Adrenal gland (tissue), 5 donors: ENCODE measurements at regions not wholly inside any gene's neighbourhood (a gene's known extent, or its start where the extent isn't known, plus 50 kb on each side); places are given as distances from the start of the nearest gene placed in this dataset.

ENCODE experiments used
- POLR2A ChIP-seq, 2 donors: fragments of 450-650 bp; IDR thresholded peaks; one replicate each; pipeline ENCODE4 v1.6.1; 2017; ENCODE audit warnings: antibody characterized with exemption in 2 of 2, mild to moderate bottlenecking in 2 of 2, moderate library complexity in 1 of 2
- TF ChIP-seq, protein P1 (sequence below), 6 experiments: fragments of 450-650 bp in 4 of 6; fragments of 200-600 bp in 2 of 6; sonication (generic) in 1 of 6; IDR thresholded peaks; 1 replicate in 5 of 6; 2 replicates in 1 of 6; pipeline versions ENCODE4 v1.5.1 to v1.8.0; 2016 to 2021; ENCODE audit warnings: antibody characterized with exemption in 6 of 6, mild to moderate bottlenecking in 2 of 6, moderate library complexity in 1 of 6
- donor health status: DM: no; HTN: no; CAD: no.

DNA sequence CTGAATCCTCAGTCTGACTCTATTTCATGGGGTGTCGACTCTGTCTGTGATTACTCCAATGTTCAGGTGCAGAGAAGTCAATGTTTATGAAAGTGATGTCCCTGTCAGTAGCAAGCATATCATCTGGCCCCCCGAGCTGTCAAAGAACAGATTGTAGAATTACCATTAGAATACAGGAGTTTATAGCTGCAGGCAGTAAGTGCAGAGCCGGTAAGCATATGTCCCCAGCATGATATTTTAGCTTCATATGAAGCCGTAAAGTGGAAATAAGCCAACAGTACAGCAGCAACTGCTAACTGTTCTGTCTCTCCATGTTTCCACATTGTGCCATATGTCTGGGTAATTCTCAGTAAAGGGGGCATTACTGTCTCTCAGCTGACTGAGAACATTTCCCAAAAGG is 541.8 kb downstream of the SOX11 start:
- TF ChIP-seq, protein P1, sequence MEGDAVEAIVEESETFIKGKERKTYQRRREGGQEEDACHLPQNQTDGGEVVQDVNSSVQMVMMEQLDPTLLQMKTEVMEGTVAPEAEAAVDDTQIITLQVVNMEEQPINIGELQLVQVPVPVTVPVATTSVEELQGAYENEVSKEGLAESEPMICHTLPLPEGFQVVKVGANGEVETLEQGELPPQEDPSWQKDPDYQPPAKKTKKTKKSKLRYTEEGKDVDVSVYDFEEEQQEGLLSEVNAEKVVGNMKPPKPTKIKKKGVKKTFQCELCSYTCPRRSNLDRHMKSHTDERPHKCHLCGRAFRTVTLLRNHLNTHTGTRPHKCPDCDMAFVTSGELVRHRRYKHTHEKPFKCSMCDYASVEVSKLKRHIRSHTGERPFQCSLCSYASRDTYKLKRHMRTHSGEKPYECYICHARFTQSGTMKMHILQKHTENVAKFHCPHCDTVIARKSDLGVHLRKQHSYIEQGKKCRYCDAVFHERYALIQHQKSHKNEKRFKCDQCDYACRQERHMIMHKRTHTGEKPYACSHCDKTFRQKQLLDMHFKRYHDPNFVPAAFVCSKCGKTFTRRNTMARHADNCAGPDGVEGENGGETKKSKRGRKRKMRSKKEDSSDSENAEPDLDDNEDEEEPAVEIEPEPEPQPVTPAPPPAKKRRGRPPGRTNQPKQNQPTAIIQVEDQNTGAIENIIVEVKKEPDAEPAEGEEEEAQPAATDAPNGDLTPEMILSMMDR (IDR thresholded peaks at IDR 0.05): no peak
- TF ChIP-seq POLR2A (IDR thresholded peaks at IDR 0.05): no peak
